ENCODE measurements at regions not wholly inside any gene's neighbourhood (a gene's known extent, or its start where the extent isn't known, plus 50 kb on each side); places are given as distances from the start of the nearest gene placed in this dataset.

GRCh38 chr19:28981518-28981917 lies 231.4 kb downstream of the UQCRFS1 start:
- no peaks in the 10 kb centered on the region for H3K27me3 ChIP-seq (replicated peaks; ENCODE audit: insufficient read depth, low read depth, low read length, poor library complexity)
- BruUV-seq (replicated peaks) = no TSS peak
- no peak for DNase-seq (ENCODE audit: low spot score)
- TF ChIP-seq EZH2 (IDR thresholded peaks at IDR 0.05; ENCODE audit: borderline replicate concordance, low read depth, low read length, poor library complexity, severe bottlenecking) (no peak), CTCF (conservative IDR thresholded peaks at IDR 0.05; ENCODE audit: low read depth, low read length) (no peak)
- H3K4me1 ChIP-seq (ENCODE audit: insufficient read depth, low read length, poor library complexity, severe bottlenecking) = no peaks in the 10 kb centered on the region
- ChIA-PET CTCF (no interaction called here), POLR2A (ENCODE audit: low non-redundant PET) (no interaction called here)
- no peaks in the 10 kb centered on the region for H3K36me3 ChIP-seq (ENCODE audit: insufficient read depth, low read length, poor library complexity, severe bottlenecking)
- no peak overlapping the region for H3K4me3 ChIP-seq (ENCODE audit: low read depth, low read length, poor library complexity, severe bottlenecking)
- no peak overlapping the region for H3K27ac ChIP-seq (ENCODE audit: low read depth, low read length, poor library complexity, severe bottlenecking)
- intact Hi-C loops (cut with micrococcal nuclease; ENCODE audit: unreplicated experiment) = no loop called here
- H3K9me3 ChIP-seq (ENCODE audit: low read depth, low read length, poor library complexity, severe bottlenecking) = peaks cover 29% of the 10 kb centered on the region

- H3K27ac ChIP-seq (ENCODE audit: low read depth, low read length, poor library complexity, severe bottlenecking) = no peak overlapping the region
- H3K36me3 ChIP-seq (ENCODE audit: insufficient read depth, low read length, poor library complexity, severe bottlenecking) = no peaks in the 10 kb centered on the region
- H3K4me3 ChIP-seq (ENCODE audit: low read depth, low read length, poor library complexity, severe bottlenecking) = no peak overlapping the region
- POLR2A ChIA-PET (ENCODE audit: low non-redundant PET) = no interaction called here
- TF ChIP-seq EZH2 (IDR thresholded peaks at IDR 0.05; ENCODE audit: borderline replicate concordance, low read depth, low read length, poor library complexity, severe bottlenecking) = no peak
- TF ChIP-seq CTCF (conservative IDR thresholded peaks at IDR 0.05; ENCODE audit: low read depth, low read length) = no peak
- no TSS peak for BruUV-seq (replicated peaks)
- no peaks in the 10 kb centered on the region for H3K4me1 ChIP-seq (ENCODE audit: insufficient read depth, low read length, poor library complexity, severe bottlenecking)
- peaks cover 26% of the 10 kb centered on the region for H3K9me3 ChIP-seq (ENCODE audit: low read depth, low read length, poor library complexity, severe bottlenecking)
- no peaks in the 10 kb centered on the region for H3K27me3 ChIP-seq (replicated peaks; ENCODE audit: insufficient read depth, low read depth, low read length, poor library complexity)
- intact Hi-C loops (cut with micrococcal nuclease; ENCODE audit: unreplicated experiment) = no loop called here
- no peak for DNase-seq (ENCODE audit: low spot score)
- CTCF ChIA-PET = no interaction called here
Measured at GRCh38 chr19:28980236-28980868, 232.6 kb downstream of the UQCRFS1 start.

GRCh38 chr19:28977826-28978225 lies 235.1 kb downstream of the UQCRFS1 start:
- H3K4me3 ChIP-seq (ENCODE audit: low read depth, low read length, poor library complexity, severe bottlenecking) = no peak overlapping the region
- no peaks in the 10 kb centered on the region for H3K27me3 ChIP-seq (replicated peaks; ENCODE audit: insufficient read depth, low read depth, low read length, poor library complexity)
- no peaks in the 10 kb centered on the region for H3K4me1 ChIP-seq (ENCODE audit: insufficient read depth, low read length, poor library complexity, severe bottlenecking)
- CTCF ChIA-PET = no interaction called here
- no peak overlapping the region for H3K27ac ChIP-seq (ENCODE audit: low read depth, low read length, poor library complexity, severe bottlenecking)
- TF ChIP-seq EZH2 (IDR thresholded peaks at IDR 0.05; ENCODE audit: borderline replicate concordance, low read depth, low read length, poor library complexity, severe bottlenecking) (no peak), CTCF (conservative IDR thresholded peaks at IDR 0.05; ENCODE audit: low read depth, low read length) (no peak)
- peaks cover 17% of the 10 kb centered on the region for H3K9me3 ChIP-seq (ENCODE audit: low read depth, low read length, poor library complexity, severe bottlenecking)
- DNase-seq (ENCODE audit: low spot score) = no peak
- no TSS peak for BruUV-seq (replicated peaks)
- intact Hi-C loops (cut with micrococcal nuclease; ENCODE audit: unreplicated experiment) = no loop called here
- H3K36me3 ChIP-seq (ENCODE audit: insufficient read depth, low read length, poor library complexity, severe bottlenecking) = no peaks in the 10 kb centered on the region
- POLR2A ChIA-PET (ENCODE audit: low non-redundant PET) = no interaction called here
